A673 (cell line): ENCODE measurements at regions not wholly inside any gene's neighbourhood (a gene's known extent, or its start where the extent isn't known, plus 50 kb on each side); places are given as distances from the start of the nearest gene placed in this dataset.
"Not testable (repeated sequence)": the region's sequence is repeated elsewhere in the genome, so short reads cannot be mapped to it uniquely, and the experiment has no call there.

Source experiments
- BruUV-seq: library from RNA; stranded (reverse); fragments of 400-500 nt; replicated peaks from 2 replicates; lab custom pipeline; 2021; lab: Mats Ljungman, UMichigan
- CTCF ChIA-PET: fragments of 300-600 bp; sonication (Branson Sonifier 250); formaldehyde crosslinking; loops from one replicate; lab custom pipeline; 2022; ENCODE audit warnings: antibody characterized with exemption; lab: Charles Lee
- POLR2A ChIA-PET: fragments of 300-600 bp; sonication (Branson Sonifier 250); formaldehyde crosslinking; loops from one replicate; lab custom pipeline; 2022; ENCODE audit warnings: antibody characterized with exemption; ENCODE audit not compliant: low non-redundant PET; lab: Charles Lee
- DNase-seq: peaks from one replicate; pipeline ENCODE4 v3.0.0-alpha.2; 2015; ENCODE audit warnings: low spot score
- H3K27ac ChIP-seq: fragments of 200-600 bp; sonication (generic); 2 replicates; pipeline ENCODE4 v1.5.1; 2016; ENCODE audit warnings: mixed run types, low read depth, mild to moderate bottlenecking, mixed read lengths, antibody characterized with exemption, low read length; ENCODE audit not compliant: poor library complexity, severe bottlenecking
- H3K27me3 ChIP-seq: fragments of 200-600 bp; sonication (generic); replicated peaks from 2 replicates; pipeline ENCODE4 v1.6.1; 2017; ENCODE audit warnings: mixed run types, low read depth, mild to moderate bottlenecking, mixed read lengths, antibody characterized with exemption, low read length; ENCODE audit not compliant: insufficient read depth, poor library complexity
- H3K36me3 ChIP-seq: fragments of 200-600 bp; sonication (generic); 2 replicates; pipeline ENCODE4 v1.6.1; 2016; ENCODE audit warnings: mixed run types, mild to moderate bottlenecking, mixed read lengths, antibody characterized with exemption, low read length; ENCODE audit not compliant: insufficient read depth, poor library complexity, severe bottlenecking
- H3K4me1 ChIP-seq: fragments of 200-600 bp; sonication (generic); 2 replicates; pipeline ENCODE4 v1.6.1; 2017; ENCODE audit warnings: mixed run types, mild to moderate bottlenecking, mixed read lengths, antibody characterized with exemption, low read length; ENCODE audit not compliant: insufficient read depth, poor library complexity, severe bottlenecking
- H3K4me3 ChIP-seq: fragments of 200-600 bp; sonication (generic); 2 replicates; pipeline ENCODE4 v1.5.1; 2016; ENCODE audit warnings: low read depth, mixed run types, mild to moderate bottlenecking, mixed read lengths, low read length; ENCODE audit not compliant: poor library complexity, severe bottlenecking
- H3K9me3 ChIP-seq: fragments of 200-600 bp; sonication (generic); 2 replicates; pipeline ENCODE4 v1.6.1; 2016; ENCODE audit warnings: mixed run types, low read depth, mild to moderate bottlenecking, mixed read lengths, antibody characterized with exemption, low read length; ENCODE audit not compliant: poor library complexity, severe bottlenecking
- CTCF ChIP-seq: fragments of 300-800, 200-600 bp; sonication (generic); conservative IDR thresholded peaks from 2 replicates; pipeline ENCODE4 v1.5.1; 2017; ENCODE audit warnings: low read depth, mild to moderate bottlenecking, antibody characterized with exemption, low read length, moderate library complexity, mixed read lengths
- EZH2 ChIP-seq: fragments of 200-600 bp; sonication (generic); IDR thresholded peaks from 2 replicates; pipeline ENCODE4 v1.6.1; 2017; ENCODE audit warnings: borderline replicate concordance, low read depth, mild to moderate bottlenecking, mixed read lengths, antibody characterized with exemption, low read length; ENCODE audit not compliant: poor library complexity, severe bottlenecking
- intact Hi-C: fragments of 100-400 bp; cut with micrococcal nuclease; formaldehyde crosslinking; loops from one replicate; pipeline ENCODE4 v1.10.0; 2022; ENCODE audit not compliant: unreplicated experiment

GRCh38 chr6:146937316-146937715, 266.9 kb upstream of the STXBP5 start:
- no peak for DNase-seq
- intact Hi-C loops: no loop called here
- Histone ChIP-seq H3K36me3 (no peaks in the 10 kb centered on the region), H3K9me3 (no peaks in the 10 kb centered on the region), H3K4me1 (no peaks in the 10 kb centered on the region), H3K27ac (no peak overlapping the region), H3K27me3 (no peaks in the 10 kb centered on the region), H3K4me3 (no peak overlapping the region)
- no TSS peak for BruUV-seq
- TF ChIP-seq EZH2: no peak
- no peak for TF ChIP-seq CTCF
- CTCF ChIA-PET: no interaction called here
- POLR2A ChIA-PET: no interaction called here

GRCh38 chr6:146938266-146938665, 266.0 kb upstream of the STXBP5 start:
- no peak for DNase-seq
- H3K27ac ChIP-seq: no peak overlapping the region
- TF ChIP-seq CTCF (no peak), EZH2 (no peak)
- no peaks in the 10 kb centered on the region for H3K27me3 ChIP-seq
- CTCF ChIA-PET: no interaction called here
- POLR2A ChIA-PET: no interaction called here
- intact Hi-C loops: no loop called here
- no peak overlapping the region for H3K4me3 ChIP-seq
- no TSS peak for BruUV-seq
- H3K36me3 ChIP-seq: no peaks in the 10 kb centered on the region
- no peaks in the 10 kb centered on the region for H3K9me3 ChIP-seq
- no peaks in the 10 kb centered on the region for H3K4me1 ChIP-seq

- CTCF ChIA-PET, H3K27me3 ChIP-seq, H3K36me3 ChIP-seq, H3K27ac ChIP-seq, POLR2A ChIA-PET, BruUV-seq, H3K9me3 ChIP-seq, H3K4me1 ChIP-seq, intact Hi-C loops, DNase-seq, H3K4me3 ChIP-seq: not testable (repeated sequence)
These were observed 264.8 kb upstream of the STXBP5 start for GRCh38 chr6:146939456-146939855.

GRCh38 chr6:146943664-146944063, 260.6 kb upstream of the STXBP5 start:
- intact Hi-C loops: no loop called here
- H3K4me3 ChIP-seq: no peak overlapping the region
- TF ChIP-seq EZH2 (no peak), CTCF (no peak)
- ChIA-PET POLR2A (no interaction called here), CTCF (no interaction called here)
- no peak overlapping the region for H3K27ac ChIP-seq
- BruUV-seq: no TSS peak
- DNase-seq: no peak
- no peaks in the 10 kb centered on the region for H3K4me1 ChIP-seq
- H3K9me3 ChIP-seq: no peaks in the 10 kb centered on the region
- H3K27me3 ChIP-seq: no peaks in the 10 kb centered on the region
- H3K36me3 ChIP-seq: no peaks in the 10 kb centered on the region
